HG03108 (cell line): ENCODE measurements at regions not wholly inside any gene's neighbourhood (a gene's known extent, or its start where the extent isn't known, plus 50 kb on each side); places are given as distances from the start of the nearest gene placed in this dataset.
"Not testable (repeated sequence)": the region's sequence is repeated elsewhere in the genome, so short reads cannot be mapped to it uniquely, and the experiment has no call there.

Experiments used
- ATAC-seq: cut with Tn5 transposase; IDR thresholded peaks from one replicate; pipeline ENCODE4 v1.9.1; 2021; ENCODE audit warnings: moderate library complexity; ENCODE audit not compliant: unreplicated experiment

DNA sequence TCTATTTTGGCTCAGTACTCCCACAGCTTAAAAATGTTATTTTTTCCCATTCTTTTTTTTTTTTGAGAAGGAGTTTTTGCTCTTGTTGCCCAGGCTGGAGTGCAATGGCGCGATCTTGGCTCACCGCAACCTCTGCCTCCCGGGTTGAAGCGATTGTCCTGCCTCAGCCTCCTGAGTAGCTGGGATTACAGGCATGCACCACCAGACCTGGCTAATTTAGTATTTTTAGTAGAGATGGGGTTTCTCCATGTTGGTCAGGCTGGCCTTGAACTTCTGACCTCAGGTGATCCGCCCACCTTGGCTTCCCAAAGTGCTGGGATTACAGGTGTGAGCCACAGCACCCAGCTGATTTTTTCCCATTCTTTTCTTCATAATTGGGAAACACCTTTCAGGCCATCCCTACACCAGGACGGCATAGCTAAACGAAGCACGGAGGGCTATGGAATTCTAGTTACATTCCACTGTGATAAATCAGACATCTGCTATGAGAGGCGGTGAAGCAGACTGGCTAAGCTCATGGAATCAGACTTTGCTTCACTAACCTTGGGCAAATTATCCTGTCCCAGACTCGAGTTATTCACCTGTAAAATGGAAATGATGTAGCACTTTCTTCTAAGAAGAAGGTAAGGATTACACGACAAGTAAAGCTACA is 68.7 kb upstream of the ZFAND5 start:
- ATAC-seq, result not testable (repeated sequence)

DNA sequence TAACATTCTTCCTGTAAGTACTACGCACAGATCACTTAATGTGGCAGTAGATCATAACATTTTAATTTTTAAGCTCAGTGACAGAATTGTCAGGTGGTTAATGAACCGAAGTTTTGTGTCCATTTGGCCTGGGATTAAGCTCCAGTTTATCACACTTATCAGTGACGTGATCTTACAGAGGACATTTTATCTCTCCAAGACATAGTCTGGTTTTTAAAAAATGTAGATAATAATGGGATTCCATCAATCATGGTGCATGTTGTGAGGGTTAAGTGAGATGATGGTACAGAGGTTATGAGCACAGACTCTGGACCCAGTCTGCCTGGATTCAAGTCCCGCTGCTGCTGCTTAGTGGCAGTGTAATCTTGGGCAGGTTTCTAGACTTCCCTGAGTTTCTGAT is 66.0 kb upstream of the ZFAND5 start:
- ATAC-seq, result no peak

DNA sequence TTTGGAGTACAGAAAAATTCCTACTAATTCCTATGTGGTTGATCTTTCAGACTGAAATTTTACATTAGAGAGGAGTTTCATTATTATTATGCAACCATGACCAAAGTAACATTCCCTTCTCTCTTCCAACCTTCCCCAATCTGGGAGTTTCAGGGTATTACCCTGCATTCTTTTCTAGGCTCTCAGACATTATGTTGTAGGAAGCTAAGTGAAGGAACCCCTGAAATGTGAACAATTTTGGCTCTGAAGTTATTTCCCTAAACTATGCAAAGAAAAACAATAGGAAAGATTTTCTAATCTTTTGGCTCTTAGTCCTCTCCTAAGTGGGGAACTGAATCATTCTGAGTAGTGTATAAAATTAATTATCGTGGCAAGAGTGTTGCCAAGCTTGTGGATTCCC is 63.3 kb upstream of the ZFAND5 start:
- ATAC-seq, result no peak

DNA sequence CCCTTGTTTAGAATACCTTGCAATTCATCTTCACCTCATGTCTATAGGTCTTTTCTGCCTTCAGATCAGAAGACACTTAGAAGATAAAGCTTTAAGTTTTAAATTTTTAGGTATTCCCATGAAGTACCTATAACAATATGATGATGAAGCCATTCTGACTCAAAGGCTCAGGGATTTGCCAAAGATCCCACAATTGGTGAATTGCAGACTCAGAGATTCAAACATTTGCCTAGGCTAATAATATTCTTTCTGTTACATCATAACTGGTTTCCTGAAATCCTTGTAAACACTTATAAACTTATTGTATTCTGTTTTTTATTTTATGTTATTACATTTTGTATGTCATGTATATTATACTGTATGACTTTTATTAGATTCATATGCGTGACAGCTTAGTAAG is 62.8 kb upstream of the ZFAND5 start:
- ATAC-seq, result no peak

DNA sequence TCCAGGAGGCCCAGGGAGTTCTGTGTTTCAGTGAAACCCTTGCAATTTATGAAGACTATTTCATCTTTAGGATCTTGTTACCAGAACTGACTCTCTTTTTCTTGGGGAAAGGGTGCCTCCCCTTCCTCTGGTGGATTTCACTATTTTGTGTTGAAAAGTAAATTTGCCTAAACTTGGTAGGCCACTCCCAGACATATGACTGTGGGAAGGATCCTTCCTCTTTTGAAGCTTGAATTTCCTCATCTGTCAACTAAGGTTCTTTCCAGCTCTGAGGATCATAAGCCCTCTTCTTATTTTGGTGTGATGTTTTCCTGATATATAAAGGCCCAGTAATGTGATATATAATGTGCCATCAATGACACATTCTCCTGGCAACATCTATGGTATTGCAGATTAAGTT is 59.1 kb upstream of the ZFAND5 start:
- ATAC-seq, result no peak

DNA sequence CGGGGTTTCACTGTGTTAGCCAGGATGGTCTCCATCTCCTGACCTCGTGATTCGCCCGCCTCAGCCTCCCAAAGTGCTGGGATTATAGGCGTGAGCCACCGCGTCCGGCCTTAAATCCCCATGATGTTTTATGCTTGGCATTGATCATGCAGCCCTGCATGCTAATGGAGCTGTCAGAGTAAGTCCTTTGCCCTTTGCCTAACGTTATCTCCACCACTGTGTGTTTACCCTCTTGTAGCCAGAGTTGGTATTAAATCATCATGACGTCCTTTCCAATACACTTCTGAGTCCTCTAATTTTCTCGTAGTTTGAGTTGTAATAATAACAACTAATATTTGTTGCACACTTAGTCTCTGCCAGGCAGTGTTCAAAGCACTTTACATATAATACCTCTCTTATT is 57.2 kb upstream of the ZFAND5 start:
- ATAC-seq, result no peak

DNA sequence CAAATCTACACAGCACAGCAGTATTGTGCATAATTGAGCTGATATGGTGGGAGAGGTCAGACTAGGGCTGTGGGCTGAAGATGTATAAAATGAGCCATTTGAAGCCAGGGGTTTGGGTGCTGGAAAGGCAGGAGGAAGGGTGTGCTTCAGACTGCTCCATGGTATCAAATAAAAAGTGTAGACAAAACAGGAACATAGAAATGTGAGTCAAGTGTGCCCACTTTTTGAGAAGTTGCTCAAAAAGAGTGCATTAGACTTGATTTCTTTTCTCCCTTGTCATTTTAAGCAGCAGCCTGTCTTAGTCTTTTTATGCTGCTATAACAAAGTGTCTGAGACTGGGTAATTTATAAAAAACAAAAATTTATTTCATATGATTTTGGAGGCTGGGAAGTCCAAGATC is 55.8 kb upstream of the ZFAND5 start:
- ATAC-seq, result no peak

DNA sequence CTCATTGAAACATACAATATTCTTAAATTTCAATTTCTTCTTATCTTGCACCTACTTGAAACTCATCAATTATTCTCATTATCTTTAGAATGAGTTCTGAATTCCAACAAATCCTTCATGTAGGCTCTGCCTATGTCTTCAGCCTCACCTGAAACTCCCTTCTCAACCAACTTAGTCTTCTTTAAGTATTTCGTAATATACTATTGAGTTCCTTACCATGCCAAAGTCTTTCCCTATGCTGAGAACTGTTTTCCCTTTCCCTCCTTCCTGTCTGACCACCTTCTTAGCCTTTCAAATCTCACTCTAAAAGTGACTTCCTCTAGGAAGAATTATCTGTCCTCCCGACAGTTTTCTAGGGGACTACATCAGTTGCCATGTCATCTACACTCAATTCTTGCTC is 50.9 kb upstream of the ZFAND5 start:
- no peak for ATAC-seq

DNA sequence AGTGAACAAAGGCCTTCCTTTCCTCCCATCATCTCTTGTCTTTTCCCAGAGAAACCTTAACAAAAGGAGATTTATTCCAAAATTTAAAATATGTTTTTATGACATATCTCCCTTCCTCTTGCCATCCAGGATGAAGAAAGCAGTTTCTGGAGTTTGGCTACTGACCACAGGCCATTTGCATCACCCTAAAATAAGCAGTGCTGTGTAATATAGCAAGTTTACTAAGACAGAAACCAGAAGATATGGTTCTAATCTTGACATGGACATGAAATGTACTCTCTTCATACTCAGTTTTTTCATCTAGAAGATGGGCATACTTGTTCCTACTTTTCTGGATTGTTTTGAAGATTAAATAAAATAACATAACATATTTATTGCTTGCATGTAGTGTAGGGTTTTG is 50.2 kb upstream of the ZFAND5 start:
- no peak for ATAC-seq
